ENCODE measurements at regions not wholly inside any gene's neighbourhood (a gene's known extent, or its start where the extent isn't known, plus 50 kb on each side); places are given as distances from the start of the nearest gene placed in this dataset.

GRCh38 chr6:11283629-11284028, 51.2 kb upstream of the NEDD9 start:
- DNase-seq (no peak), ATAC-seq (ENCODE audit: low FRiP score in 2 of 2) (no peak)
- Histone ChIP-seq H3K4me3 (no peak overlapping the region), H3K4me1 (peaks cover 3 to 15% (median 10%) of the 10 kb centered on the region in 4 donors), H3K9me3 (no peaks in the 10 kb centered on the region), H3K27ac (no peak overlapping the region), H3K36me3 (no peaks in the 10 kb centered on the region), H3K27me3 (no peaks in the 10 kb centered on the region)
- WGBS, 2 donors, result 94 to 97% methylated on average over 2 of the region's 2 CpGs
- TF ChIP-seq POLR2A (IDR thresholded peaks at IDR 0.05) (no peak), EP300 (IDR thresholded peaks at IDR 0.05) (no peak), POLR2AphosphoS5 (IDR thresholded peaks at IDR 0.05) (no peak), CTCF (IDR thresholded peaks at IDR 0.05) (no peak)

- ATAC-seq (ENCODE audit: low FRiP score in 2 of 2), result no peak
- Histone ChIP-seq H3K9me3 (no peaks in the 10 kb centered on the region), H3K27me3 (no peaks in the 10 kb centered on the region), H3K4me3 (no peak overlapping the region), H3K27ac (no peak overlapping the region), H3K36me3 (no peaks in the 10 kb centered on the region), H3K4me1 (peaks cover 3 to 23% (median 13%) of the 10 kb centered on the region in 4 donors)
- 94 to 99% methylated on average over 5 of the region's 5 CpGs for WGBS, 2 donors
- TF ChIP-seq CTCF (IDR thresholded peaks at IDR 0.05) (no peak), POLR2A (IDR thresholded peaks at IDR 0.05) (no peak)
- no peak for DNase-seq
Observed at GRCh38 chr6:11282875-11283274, 50.4 kb upstream of the NEDD9 start.

Measured in upper lobe of left lung (tissue), 6 donors.